ENCODE measurements at regions not wholly inside any gene's neighbourhood (a gene's known extent, or its start where the extent isn't known, plus 50 kb on each side); places are given as distances from the start of the nearest gene placed in this dataset.

DNA sequence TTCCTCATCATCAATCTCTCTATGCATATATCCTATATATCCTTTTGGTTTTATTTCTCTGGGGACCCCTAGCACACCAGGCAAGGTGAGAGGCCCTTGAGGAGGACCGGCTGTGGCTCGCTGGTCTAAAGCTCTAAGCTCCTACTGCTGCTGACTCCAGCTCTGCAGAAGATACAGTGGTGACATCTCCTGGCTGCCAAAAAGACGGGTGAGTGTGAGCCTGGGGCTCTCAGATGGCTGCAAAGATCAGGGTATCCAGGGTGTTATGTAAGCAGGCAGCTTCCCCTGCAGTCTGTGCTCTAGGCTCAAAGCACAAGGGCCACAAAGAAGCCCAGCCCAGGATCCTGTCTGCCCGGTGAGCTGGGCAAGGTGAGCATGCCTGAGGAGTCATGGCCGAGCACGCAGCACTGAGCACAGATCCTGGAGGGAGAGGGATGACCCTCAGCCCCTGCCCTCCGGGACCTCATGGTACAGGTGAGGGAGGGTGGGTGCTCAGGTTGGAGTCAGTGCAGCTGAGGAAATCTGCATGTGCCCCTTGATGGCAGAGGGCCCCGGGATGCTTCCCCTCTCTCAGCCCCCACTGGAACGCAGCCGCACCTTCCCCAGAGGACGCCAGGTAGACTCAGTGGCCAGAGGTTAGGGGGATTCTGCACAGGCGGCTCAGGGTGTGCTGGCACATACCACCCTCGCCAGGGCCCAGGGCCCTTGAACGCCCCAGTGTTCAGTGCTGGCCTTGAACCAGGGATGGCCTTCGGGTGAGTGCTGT is 95.4 kb upstream of the INSIG1 start:
- DNase-seq (ENCODE audit: low spot score) = no peak

DNA sequence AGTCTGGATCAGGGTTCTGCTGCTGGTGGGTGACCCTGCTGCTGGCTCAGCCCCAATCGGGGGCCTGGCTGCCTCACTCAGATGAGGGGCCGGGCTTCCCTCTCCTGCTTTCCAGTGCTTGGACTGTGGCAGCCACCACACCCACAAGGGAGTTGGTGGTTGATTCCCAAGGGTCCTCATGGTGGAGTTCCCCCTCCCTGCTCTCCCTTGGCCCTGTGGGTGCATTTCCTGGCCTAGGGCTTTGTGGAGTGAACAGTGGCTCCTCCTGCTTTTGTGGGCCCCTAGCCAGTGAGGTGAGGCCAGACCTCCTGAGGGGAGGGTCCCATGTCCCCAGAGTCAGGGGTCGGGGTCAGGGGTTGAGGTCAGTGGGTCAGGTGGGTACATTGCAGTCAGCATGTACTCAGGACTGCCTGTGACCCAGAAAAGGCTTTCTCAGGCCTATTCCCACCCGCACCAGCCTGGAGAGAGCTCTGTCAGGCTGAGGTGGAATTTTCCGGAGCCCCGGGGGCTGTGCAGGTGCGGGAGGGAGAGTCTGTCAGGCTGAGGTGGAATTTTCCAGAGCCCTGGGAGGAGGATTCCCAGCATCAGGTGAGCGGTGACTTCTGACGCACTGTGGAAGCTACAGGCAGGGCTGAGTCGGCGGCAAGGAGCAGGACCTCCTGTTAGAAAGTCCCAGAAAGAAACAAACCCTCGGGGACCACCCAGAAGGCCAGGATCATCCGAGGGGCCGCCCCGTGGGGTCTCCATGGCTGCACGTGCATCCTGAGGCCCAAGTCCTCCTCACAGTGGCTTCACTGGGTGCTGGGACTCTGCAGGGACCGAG is 94.4 kb upstream of the INSIG1 start:
- no peak for DNase-seq (ENCODE audit: low spot score)

DNA sequence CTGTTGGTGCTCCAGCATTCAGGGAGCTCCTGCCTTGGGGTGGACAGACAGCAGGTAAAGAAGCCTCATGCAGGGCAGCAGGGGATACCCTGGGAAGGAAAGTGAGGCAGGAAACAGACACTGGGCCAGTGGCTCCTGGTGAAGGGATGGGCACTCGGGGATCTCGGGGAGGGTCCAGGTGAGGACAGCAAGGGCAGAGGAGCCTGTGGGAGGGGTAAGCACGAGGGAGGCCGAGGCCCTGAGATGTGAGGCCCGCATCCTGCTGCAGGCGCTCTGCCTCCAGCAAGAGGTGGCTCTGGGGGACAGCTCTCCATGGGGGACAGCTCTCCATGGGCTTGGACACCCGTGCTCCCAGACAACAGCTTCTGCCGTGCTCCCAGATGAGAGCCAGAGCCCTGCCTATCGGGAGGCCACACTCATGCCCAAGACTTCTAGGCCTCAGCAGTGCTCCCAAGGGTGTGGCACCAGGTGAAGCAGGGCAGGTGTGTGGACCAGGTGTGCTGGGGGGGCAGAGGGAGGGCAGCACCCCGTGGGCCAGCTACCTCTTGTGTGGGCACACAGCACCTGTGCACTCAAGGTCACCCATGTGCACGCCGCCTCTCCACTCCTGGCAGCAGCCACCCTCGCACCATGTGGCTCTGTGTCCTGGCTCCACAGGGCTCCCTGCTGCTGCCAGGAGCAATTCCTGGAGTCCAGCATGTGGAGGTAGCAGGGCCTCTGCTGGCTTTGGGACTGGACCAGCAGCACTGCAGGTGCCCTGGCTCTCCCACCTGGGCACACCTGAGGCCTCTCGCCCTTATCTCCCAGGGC is 93.6 kb upstream of the INSIG1 start:
- DNase-seq (ENCODE audit: low spot score) = no peak

DNA sequence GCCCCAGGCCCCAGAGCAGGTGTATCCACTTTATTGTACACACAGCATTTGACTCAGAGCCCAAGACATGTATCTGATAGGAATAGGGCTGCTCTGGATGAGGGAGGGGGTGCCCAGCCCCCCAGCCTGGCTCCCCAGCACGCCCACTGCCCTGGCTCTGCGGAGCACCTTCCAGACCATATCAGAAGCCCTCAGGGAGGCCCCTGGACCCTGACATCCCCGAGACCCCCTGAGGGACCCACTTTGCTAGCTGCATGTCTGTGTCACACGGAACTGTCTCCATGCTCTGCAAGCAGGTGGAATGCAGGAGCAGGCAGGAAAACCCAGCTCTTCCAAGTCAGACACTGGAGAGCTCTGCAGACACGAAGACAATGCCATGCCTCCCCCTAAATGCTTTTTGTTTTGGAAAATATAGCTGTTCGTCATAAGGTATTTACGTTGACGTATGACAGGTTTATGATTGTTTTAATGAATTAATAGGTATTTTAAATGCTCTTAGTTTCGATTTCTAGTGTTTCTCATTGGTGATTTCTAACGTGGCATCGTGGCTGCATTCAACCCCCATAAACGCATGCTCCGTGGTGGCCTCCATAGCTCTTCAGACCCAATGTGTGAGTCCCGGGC is 92.8 kb upstream of the INSIG1 start:
- no peak for DNase-seq (ENCODE audit: low spot score)

DNA sequence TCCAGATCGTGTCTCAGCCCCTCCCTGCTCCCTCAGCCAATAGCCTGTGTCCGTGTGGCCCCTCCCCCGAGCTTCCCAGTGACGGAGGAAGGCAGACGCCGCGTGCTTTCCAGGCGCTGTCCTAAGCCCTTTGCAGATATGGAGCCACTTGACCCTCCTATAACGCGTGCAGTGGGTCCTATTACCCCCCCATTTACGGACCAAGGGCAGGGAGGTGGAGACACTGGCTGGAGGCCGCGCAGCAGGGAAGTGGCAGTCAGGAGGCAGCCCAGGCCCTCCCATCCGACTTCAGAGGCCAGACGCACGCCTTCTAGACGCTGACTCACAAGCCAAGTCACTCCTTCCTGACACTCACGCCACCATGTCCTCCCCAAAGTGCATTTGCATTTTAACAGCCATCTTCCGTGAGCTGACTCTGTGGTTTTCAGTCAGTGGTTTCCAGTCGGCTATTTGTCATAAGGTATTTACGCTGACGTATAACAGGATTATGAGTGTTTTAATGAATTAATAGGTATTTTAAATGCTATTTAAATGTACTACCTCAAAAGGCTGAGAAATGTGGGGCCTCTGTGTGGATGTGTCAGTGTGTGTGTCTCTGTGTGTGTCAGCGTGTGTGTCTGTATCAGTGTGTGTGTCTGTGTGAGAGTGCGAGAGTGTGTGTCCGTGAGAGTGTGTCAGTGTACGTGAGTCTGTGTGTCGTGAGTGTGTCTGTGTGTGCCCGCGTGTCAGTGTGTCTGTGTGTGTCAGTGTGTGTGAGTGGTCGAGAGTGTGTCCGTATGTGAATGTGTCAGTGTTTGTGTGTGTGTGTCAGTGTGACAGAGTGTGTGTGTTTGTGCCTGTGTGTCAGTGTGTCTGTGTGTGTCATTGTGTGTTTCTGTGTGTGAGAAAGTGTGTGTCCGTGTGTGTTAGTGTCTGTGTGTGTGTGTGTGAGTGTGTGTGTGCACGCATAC is 92.0 kb upstream of the INSIG1 start:
- peak; percentile 95 for DNase-seq (ENCODE audit: low spot score)

DNA sequence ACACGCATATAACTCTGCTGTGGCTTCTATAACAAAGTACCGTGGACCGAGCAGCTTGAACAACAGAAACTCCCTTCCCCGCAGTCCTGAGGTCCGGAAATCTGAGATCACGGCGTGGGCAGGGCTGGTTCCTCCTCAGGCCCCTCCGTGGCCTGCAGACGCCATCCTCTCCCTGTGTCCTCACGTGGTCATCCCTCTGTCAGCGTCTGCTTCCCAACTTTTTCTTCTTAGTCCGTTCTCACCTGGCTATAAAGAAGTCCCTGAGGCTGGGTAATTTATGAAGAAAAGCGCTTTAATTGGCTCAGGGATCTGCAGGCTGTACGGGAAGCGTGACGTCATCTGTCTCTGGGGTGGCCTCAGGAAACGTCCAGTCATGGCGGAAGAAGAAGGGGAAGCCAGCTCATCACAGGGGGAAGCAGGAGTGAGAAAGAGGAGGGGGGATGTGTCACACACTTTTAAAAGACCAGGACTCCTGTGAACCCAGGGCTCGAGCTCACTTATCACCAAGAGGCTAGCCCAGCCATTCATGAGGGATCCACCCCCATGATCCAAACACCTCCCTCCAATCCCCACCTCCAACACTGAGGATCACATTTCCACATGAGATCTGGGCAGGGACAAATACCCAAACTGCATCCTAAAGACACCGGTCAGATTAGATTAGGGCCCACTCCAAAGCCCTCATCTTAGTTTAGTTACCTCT is 91.2 kb upstream of the INSIG1 start:
- DNase-seq (ENCODE audit: low spot score) = peak; percentile 55

DNA sequence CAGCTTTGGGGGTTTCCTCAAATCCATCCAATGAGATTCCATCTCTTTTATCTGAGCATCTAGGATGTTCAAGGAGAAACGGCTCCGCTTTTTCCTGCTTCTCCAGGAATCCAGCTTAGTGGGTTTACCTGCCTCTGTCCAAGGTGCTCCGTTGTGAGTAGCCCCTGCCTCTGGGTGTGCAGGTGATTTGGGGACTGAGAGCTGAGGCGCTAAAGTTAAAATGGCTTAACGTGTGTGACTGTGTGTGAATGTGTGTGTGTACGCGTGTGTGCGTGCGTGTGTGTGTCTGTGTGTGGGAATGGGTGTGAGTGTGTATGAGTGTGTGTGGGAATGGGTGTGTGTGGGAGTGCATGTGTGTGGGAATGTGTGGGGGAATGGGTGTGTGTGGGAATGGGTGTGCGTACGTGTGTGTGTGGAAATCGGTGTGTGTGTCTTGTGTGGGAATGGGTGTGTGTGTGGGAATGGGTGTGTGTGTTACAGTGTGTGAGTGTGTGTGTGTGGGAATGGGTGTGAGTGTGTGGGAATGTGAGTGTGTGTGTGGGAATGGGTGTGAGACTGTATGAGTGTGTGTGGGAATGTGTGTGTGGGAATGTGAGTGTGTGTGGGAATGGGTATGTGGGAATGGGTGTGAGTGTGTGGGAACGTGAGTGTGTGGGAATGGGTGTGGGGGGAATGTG is 90.2 kb upstream of the INSIG1 start:
- no peak for DNase-seq (ENCODE audit: low spot score)

DNA sequence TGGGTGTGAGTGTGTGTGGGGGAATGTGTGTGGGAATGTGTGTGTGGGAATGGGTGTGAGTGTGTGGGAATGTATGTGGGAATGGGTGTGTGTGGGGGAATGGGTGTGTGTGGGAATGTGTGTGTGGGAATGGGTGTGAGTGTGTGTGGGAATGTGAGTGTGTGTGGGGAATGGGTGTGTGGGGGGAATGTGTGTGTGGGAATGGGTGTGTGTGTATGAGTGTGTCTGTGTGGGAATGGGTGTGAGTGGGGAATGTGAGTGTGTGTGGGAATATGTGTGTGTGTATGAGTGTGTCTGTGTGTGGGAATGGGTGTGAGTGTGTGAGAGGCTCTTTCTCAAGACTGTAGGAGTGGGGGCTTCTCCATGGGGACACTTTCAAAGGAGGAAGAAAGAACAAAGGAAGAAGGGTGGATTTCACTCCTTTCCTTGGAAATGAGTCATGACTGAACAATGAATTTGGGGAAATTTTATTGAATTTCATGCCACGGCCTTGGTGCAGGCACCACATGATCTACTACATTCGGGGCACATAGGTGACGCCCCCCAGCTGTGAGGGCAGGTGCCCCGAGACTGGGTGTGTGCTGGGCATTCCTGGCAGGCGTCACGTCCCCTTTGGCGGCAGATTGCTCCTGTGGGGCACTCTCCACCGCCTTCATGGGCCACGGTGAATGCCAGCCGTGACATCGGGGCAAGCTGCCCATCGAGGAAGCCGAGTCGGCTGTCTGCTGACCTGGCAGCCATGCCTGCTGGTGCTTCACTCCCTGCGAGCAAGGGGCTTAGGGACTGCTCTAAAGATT is 88.8 kb upstream of the INSIG1 start:
- peak; percentile 73 for DNase-seq (ENCODE audit: low spot score)

DNA sequence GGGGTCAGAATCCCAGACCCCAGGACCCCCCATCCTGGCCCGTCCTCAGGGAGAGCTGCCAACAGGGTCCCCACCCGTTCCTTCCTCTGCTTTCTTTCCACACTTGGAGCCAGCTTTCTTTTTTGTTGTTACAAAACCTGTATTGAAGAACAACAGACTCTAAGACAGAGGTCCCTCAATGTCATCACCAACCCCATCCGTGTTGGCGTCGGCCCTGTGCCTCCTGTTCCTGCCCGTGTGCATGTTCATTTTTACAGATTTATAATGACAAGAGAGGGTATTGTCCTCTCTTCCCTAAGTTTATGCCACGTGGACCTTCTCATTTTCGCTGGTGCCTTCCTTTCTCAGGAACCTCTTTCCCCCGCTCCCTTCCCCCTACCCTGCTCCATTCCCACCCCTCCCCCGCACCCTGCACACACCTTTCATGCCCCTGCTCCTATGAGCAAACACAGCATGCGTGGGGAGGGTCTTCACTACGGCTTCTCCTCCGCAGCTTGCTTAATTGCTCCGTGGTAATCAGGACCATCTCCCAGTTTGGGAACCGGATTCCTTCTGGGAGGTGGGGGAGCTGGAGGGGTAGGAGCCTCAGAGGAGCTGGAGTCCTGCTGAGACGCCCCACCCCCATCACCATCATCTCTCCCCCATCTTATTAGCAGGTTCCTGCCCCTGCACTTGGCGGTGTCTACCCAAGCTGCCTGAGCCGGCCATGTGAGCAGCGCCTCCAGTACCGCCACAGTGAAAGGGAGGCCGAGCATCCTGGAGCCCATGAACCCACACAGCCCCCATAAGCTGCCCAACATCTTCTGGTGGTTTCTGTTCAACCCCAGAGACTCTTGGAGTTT is 88.0 kb upstream of the INSIG1 start:
- no peak for DNase-seq (ENCODE audit: low spot score)

DNA sequence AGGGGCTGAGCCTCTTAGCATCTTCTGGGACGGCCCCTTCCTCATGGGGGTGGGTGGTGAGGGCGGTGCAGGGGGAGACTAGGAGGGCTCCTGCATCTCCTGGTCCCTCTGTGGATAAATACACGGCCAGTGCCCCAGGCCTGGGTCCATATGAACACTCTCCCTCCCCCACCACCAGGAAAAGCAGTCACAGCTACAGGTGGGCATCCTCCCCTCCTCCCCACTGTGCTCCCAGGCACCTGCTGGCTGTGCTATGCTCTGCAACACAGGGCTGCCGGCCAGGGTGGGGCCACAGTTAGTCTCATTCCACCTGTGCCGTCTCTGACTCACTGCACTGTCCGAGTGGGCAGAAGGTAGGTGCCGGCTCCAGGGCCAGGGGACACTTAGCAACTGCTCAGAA is 87.3 kb upstream of the INSIG1 start:
- DNase-seq (ENCODE audit: low spot score) = no peak

DNA sequence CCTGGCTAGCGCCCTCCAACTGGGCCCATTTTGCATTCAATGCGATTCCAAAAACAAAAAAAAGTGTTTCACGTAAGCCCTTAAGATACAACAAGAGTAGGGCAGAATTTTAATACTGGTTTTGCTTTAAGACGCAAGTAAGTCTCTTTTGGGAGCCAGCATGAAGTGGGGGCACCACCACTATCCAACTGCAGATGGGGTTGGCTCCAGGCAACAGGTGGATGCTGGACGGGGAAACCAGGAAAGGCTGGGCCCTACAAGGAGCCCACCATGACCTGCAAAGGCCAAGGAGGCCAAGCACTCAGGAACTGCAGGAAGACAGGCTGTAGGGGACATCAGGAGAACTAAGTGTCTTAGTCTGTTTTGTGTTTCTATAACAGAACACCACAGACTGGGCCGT is 86.5 kb upstream of the INSIG1 start:
- DNase-seq (ENCODE audit: low spot score) = no peak

DNA sequence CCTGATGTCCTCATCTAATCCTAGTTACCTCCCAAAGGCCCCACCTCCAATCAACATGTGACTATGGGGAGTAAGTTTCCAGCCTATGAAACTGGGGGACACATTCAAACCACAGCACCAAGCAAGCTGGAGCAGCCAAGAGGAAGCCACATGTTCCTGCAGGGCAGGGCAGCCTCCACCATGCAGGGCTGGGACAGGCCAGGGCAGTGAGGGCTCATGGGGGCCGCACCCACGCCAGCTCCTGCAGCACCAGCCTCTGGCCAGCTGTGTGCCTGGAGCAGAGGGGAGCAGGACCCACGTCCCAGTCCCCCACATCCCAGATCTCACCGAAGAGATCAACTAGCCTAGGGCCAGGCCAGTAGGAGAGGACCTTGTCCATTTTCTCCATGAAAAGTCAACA is 85.9 kb upstream of the INSIG1 start:
- no peak for DNase-seq (ENCODE audit: low spot score)

DNA sequence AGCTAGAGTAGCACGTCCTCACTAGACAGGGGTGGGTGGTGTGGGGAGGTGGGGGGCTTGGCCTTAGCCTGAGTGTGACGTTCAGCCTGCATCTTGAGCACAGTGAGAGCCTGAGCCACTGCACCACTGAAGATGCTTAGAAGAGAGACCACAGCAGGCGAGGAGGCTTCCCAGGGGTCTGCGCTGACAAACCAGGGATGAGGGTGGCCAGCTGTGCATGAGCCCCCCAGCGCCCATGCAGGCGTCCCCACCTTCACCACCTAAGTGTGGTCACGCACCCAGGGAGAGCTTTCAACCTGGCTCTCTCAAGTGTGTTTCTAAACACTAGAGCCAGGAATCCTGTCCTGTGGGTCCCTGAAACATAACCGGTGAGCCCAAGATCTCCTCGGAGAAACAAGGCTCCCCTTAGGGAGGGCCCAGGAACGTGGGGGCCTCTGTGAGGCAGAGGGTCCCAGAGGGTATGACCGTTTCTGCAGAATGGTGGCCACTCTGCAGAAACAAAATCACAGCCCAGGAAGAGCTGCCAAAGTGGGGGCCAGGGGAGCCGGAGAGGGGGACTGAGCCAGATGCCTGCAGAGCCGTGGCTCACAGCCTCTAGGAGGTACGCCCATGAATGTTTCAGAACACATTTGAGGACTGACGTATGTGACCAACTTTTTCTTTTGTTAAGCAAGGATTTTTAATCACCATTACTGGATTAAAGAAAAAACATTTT is 85.2 kb upstream of the INSIG1 start:
- DNase-seq (ENCODE audit: low spot score) = no peak

DNA sequence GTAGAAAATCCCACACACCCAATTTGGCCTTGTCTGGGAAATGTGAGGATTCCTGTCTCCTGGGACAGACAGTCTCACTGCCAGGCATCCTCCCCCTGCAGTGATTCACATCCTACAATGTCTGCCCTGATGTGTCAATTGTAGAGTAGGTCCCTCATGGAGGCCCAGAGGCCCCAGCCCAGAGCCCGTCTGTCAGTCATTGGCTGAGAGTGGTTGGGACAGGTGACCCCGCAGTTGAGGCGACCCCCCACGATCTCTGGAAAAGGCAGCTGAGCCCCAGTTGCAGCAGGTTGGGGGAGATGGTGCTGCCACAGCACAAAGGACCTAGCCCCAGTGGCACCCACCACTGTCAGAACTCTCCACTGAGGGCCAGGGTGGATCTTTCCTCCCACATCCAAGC is 84.3 kb upstream of the INSIG1 start:
- DNase-seq (ENCODE audit: low spot score) = peak; percentile 88

DNA sequence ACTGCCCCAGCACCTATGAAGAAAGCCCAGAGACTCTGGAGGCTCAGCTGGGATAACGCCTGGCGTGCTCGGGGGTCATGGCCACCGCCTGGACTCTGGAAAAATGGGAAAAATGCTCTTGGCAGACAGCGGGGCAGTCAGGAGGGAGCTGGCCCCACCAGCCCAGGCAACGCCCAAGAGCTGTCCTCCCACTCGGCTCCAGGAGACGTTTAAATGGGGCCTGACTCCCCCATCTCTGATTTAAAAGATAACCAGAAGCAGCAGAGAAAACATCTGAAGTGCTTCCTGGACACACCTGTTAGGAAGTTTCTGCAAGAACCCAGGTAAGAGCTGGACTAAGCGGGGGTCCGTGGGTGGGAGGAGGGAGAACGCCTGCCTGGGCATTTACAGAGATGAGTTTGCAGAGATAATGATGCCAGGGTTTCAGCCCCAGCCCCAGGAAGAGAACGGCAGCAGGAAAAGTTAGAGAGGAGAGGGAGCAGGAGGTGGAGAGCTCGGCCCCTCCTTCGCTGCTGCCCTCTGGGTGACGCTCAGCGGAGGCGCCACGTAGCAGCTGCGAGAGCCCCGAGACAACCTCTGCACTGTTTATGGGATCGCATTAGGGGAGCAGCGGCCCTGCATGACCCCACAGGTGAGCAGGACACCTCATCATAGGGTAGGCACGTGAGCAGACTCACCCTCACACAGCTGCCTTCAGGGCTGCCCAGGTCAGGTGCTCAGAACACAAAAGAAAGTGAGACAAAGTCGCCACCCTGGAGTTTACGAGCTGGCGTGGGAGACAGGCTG is 83.5 kb upstream of the INSIG1 start:
- peak; percentile 80 for DNase-seq (ENCODE audit: low spot score)

DNA sequence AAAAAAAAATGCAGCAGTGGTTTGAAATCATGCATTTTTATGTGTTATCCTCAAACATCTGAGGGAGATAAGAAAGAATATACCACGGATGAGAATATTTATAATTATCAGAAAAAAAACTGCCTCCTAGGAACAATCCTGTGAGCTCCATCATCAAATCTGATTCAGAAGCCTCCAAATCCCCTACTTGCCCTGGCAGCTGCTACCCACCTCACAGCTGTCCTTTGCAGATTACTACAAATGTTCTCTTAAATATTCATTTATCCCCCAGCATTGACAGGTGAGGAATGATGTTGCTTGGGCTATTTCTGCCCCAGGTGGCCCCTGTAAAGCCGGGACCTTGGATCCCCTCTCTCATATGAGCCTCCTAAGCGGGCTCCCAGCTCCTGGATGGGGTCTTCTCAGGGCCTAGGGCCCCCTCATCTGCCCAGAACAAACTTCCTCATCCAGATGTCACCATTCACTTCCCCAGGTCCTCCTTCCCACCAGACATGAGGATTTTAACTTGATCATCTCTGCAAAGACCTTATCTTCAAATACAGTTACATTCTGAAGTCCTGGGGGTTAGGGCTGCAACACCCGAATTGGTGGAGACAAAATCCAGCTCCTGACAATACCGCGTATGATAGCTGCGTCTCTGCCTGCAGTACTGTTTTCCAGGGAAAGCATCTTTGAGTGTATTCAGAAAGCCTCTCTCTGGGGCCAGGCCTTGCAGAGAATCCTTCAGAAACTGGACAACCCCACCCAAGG is 81.9 kb upstream of the INSIG1 start:
- no peak for DNase-seq (ENCODE audit: low spot score)
